Spinal cord (tissue), 9 donors: ENCODE measurements at regions not wholly inside any gene's neighbourhood (a gene's known extent, or its start where the extent isn't known, plus 50 kb on each side); places are given as distances from the start of the nearest gene placed in this dataset.
"Not testable (repeated sequence)": the region's sequence is repeated elsewhere in the genome, so short reads cannot be mapped to it uniquely, and the experiment has no call there.

Experiments used
- DNase-seq, 6 donors: peaks; one replicate each; pipeline versions ENCODE4 v3.0.0 to v3.0.0-alpha.2; 2013 to 2015; ENCODE audit warnings: low spot score in 6 of 6, low read depth in 4 of 6
- H3K27ac ChIP-seq: one replicate; pipeline ENCODE4 v1.5.1; 2013; ENCODE audit warnings: low read depth, low read length, control low read depth
- H3K27me3 ChIP-seq: one replicate; pipeline ENCODE4 v1.6.1; 2013; ENCODE audit warnings: low read length; ENCODE audit not compliant: control insufficient read depth, insufficient read depth
- H3K36me3 ChIP-seq: one replicate; pipeline ENCODE4 v1.6.1; 2013; ENCODE audit warnings: low read length; ENCODE audit not compliant: control insufficient read depth, insufficient read depth
- H3K4me1 ChIP-seq: one replicate; pipeline ENCODE4 v1.6.1; 2013; ENCODE audit warnings: low read length; ENCODE audit not compliant: control insufficient read depth, insufficient read depth
- H3K4me3 ChIP-seq: one replicate; pipeline ENCODE4 v1.5.1; 2013; ENCODE audit warnings: low read depth, low read length, control low read depth
- H3K9me3 ChIP-seq: one replicate; pipeline ENCODE4 v1.6.1; 2013; ENCODE audit warnings: low read length; ENCODE audit not compliant: control insufficient read depth, insufficient read depth
- WGBS: methylation state at CpG from one replicate; pipeline ENCODE4 v1.1.5; 2013; ENCODE audit warnings: missing lambda C conversion rate; ENCODE audit not compliant: insufficient coverage; 5-methylcytosine and 5-hydroxymethylcytosine counted together
- donor health status: healthy.

DNA sequence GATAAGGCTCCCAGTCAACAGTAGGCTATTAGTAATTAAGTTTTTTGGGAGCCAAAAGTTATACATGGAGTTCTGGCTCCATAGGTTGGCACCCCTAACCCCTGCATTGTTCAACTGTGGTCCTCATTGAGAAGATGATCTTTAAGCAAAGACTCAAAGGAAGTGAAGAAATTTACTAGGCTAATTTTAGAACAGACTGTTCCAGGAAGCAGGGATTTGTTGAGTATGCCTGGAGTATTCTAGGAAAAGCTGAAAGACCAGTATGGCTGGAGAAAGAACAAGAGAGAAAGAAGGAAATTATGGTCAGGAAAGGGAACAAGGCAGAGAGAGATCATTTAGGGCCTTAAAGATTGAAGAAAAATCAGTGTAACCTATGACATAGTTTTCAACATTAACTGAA, 125.1 kb downstream of the PMAIP1 start:
- no peak for DNase-seq
- Histone ChIP-seq H3K9me3 (no peaks in the 10 kb centered on the region), H3K4me3 (no peak overlapping the region), H3K4me1 (peaks cover 3% of the 10 kb centered on the region), H3K27me3 (no peaks in the 10 kb centered on the region), H3K27ac (no peak overlapping the region), H3K36me3 (no peaks in the 10 kb centered on the region)

DNA sequence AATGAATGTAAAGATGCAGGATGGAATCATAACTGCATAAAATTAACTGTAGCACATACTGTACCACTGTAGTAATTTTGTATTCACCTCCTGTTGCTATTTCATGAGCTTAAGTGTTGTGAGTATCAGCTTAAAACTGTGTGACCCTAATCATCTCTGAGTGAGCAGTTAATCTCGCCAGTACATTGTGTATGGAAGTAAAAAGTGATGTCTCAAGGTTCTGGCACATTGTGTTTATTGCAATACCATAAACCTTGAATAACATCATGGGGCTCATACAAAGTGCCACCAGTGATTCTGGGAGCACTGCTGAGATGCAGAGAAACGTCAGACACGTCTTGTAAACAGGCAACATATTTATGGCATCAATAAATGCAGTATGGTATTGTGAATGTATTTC, 124.5 kb downstream of the PMAIP1 start:
- peak in 1 of 6 donors; percentile 43 for DNase-seq
- H3K4me1 ChIP-seq, result peaks cover 5% of the 10 kb centered on the region
- WGBS, result no CpG with 5 or more reads among the region's 3 CpGs
- no peaks in the 10 kb centered on the region for H3K27me3 ChIP-seq
- H3K9me3 ChIP-seq, result no peaks in the 10 kb centered on the region
- no peaks in the 10 kb centered on the region for H3K36me3 ChIP-seq
- H3K27ac ChIP-seq, result no peak overlapping the region
- no peak overlapping the region for H3K4me3 ChIP-seq

- no peak overlapping the region for H3K27ac ChIP-seq
These were observed 123.0 kb downstream of the PMAIP1 start for GRCh38 chr18:60022671-60023276.

GRCh38 chr18:60021556-60021955, 121.8 kb downstream of the PMAIP1 start:
- no peak overlapping the region for H3K27ac ChIP-seq
- H3K36me3 ChIP-seq, result no peaks in the 10 kb centered on the region
- peaks cover 5% of the 10 kb centered on the region for H3K4me1 ChIP-seq
- no peak overlapping the region for H3K4me3 ChIP-seq
- no peaks in the 10 kb centered on the region for H3K9me3 ChIP-seq
- DNase-seq, result no peak
- no peaks in the 10 kb centered on the region for H3K27me3 ChIP-seq

More at GRCh38 chr18:60022671-60023276, 123.0 kb downstream of the PMAIP1 start:
- H3K4me3 ChIP-seq, result no peak overlapping the region
- peaks cover 5% of the 10 kb centered on the region for H3K4me1 ChIP-seq
- WGBS, result 100% methylated on average over 1 of the region's 2 CpGs
- no peaks in the 10 kb centered on the region for H3K27me3 ChIP-seq
- no peaks in the 10 kb centered on the region for H3K36me3 ChIP-seq
- no peak for DNase-seq
- no peaks in the 10 kb centered on the region for H3K9me3 ChIP-seq

DNA sequence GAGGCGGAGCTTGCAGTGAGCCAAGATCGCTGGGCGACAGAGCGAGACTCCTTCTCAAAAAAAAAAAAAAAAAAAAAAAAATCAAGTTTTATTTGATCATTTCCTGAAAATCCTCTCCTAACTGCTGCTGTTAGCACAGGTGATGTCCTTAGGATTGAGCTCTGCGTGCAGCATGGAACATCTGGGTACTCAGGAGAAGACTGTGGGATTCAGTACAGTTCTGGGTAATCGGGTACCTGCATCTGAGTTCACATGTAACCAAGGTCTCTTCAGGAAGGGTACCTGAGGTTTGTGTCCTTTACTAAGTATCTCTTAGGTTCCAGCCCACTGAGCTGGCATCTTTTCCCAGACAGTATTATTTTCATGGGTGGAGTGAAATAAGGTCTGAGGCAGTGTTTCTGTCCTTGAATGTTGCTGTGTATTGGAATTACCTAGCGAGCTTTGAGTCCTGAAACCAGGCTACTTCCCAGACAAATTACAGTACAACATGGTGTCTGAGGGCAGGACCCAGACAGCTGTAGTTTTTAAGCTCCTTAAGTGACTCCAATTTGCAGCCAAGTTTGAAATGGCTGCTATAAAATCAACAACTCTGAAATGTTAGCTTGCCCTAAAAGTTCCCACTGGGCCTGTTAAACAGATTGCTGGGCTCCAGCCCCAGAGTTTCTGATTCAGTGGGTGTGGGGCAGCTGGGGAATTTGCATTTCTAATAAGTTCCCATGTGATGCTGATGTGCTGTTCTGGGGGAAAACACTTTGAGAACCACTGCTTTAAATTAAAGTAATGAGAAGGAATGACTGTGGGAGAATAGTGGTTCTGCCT, 120.5 kb downstream of the PMAIP1 start:
- Histone ChIP-seq H3K9me3 (no peaks in the 10 kb centered on the region), H3K27me3 (no peaks in the 10 kb centered on the region), H3K4me1 (peaks cover 5% of the 10 kb centered on the region), H3K4me3 (no peak overlapping the region), H3K27ac (no peak overlapping the region), H3K36me3 (no peaks in the 10 kb centered on the region)
- WGBS, result 90% methylated on average over 2 of the region's 7 CpGs
- peak in 3 of 6 donors; percentile 35 to 89 (median 45) for DNase-seq

DNA sequence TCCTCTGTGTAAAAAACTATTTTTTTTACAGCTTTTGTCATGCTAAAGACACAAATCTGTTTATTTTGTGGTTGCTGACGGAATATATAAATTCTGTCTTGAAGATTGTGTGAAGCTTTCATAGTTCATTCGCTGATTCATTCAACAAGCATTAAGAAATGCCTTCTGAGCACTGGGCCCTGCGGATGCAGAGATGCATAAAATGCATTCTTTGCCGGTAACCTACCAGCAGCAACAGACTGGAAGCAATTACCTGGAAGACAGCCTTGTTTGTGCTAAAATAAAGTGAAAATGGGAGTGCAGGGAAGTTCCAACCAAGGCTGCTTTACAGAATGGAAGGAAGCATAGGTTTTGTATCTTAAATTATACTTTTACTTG, 119.7 kb downstream of the PMAIP1 start:
- DNase-seq, result peak in 2 of 6 donors; percentile 27 to 34
- Histone ChIP-seq H3K36me3 (no peaks in the 10 kb centered on the region), H3K9me3 (no peaks in the 10 kb centered on the region), H3K27me3 (no peaks in the 10 kb centered on the region), H3K4me1 (peaks cover 5% of the 10 kb centered on the region), H3K4me3 (no peak overlapping the region), H3K27ac (no peak overlapping the region)
- 45% methylated on average over 4 of the region's 4 CpGs for WGBS

DNA sequence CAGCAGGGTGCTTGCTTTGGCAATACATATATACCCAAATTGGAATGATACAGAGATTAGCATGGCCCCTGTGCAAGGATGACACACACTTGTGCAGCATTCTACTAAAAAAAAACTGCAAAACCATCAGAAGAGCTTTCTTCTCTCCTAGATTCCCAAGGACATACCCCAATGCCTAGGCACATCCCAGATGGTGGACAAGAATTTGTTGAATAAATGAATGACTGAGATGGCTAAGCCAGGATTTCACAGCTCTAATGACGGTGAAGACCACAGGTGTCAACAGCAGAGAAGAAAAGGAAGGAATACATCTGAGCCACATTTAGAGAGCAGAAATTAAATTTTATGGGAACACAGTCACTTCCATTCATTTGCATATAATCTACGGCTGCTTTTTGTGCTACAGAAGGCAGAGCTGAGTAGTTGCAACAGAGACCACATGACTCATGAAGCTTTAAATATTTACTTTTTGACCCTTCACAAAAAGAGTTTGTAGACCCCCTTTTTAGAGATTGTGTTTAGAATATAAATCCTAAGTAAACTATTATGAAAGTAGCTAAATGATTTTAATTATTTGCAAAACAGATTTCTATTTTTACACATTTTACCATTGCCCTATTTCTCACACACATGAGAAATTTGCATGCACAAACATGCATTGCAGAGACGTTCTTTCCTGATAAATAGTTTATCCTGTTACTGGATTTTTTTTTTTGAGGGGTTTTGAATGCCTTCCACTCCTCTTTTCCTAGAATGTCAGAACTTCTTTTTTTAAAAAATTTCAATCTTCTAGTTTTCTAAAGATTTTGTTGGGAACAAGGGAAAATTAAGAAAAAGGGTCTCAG, 119.0 kb downstream of the PMAIP1 start:
- H3K36me3 ChIP-seq, result no peaks in the 10 kb centered on the region
- H3K4me1 ChIP-seq, result peaks cover 5% of the 10 kb centered on the region
- no CpG with 5 or more reads among the region's 3 CpGs for WGBS
- DNase-seq, result no peak
- H3K9me3 ChIP-seq, result no peaks in the 10 kb centered on the region
- H3K27me3 ChIP-seq, result no peaks in the 10 kb centered on the region
- H3K27ac ChIP-seq, result no peak overlapping the region
- H3K4me3 ChIP-seq, result no peak overlapping the region

DNA sequence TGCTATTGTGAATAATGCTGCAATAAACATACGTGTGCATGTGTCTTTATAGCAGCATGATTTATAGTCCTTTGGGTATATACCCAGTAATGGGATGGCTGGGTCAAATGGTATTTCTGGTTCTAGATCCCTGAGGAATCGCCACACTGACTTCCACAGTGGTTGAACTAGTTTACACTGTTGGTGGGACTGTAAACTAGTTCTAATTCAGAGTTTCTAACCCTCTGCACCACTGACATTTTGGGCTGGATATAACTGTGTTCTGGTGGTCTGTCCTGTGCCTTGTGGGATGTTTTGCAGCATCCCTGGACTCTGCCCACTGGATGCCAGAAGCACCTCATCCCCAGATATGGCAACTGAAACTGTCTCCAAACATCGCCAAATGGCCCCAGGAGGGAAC, 118.3 kb downstream of the PMAIP1 start:
- not testable (repeated sequence) for H3K27me3 ChIP-seq, H3K36me3 ChIP-seq, H3K4me3 ChIP-seq, DNase-seq, H3K27ac ChIP-seq, H3K9me3 ChIP-seq, H3K4me1 ChIP-seq
- WGBS, result no CpG with 5 or more reads among the region's 3 CpGs

GRCh38 chr18:60017371-60017770, 117.6 kb downstream of the PMAIP1 start:
- no peaks in the 10 kb centered on the region for H3K27me3 ChIP-seq
- no peak overlapping the region for H3K27ac ChIP-seq
- H3K4me3 ChIP-seq, result no peak overlapping the region
- H3K4me1 ChIP-seq, result peaks cover 5% of the 10 kb centered on the region
- no peak for DNase-seq
- 90% methylated on average over 4 of the region's 22 CpGs for WGBS
- H3K9me3 ChIP-seq, result no peaks in the 10 kb centered on the region
- no peaks in the 10 kb centered on the region for H3K36me3 ChIP-seq
